Heart right ventricle (tissue), 16 donors: ENCODE measurements at regions not wholly inside any gene's neighbourhood (a gene's known extent, or its start where the extent isn't known, plus 50 kb on each side); places are given as distances from the start of the nearest gene placed in this dataset.

ENCODE experiments used
- ATAC-seq, 8 donors: fragments of 200-7000 bp; cut with Tn5 transposase; one replicate each; pipeline ENCODE4 v1.9.1; 2020; ENCODE audit warnings: mild to moderate bottlenecking in 8 of 8, moderate library complexity in 8 of 8, moderate number of reproducible peaks in 1 of 8
- DNase-seq, 2 donors: peaks; one replicate each; pipeline ENCODE4 v3.0.0-alpha.2; 2020
- H3K27ac ChIP-seq, 10 donors: fragments of 200-600 bp; sonication (generic) in 2 of 10; one replicate each; pipeline versions ENCODE4 v1.5.0 to v1.8.0; 2020 to 2022; ENCODE audit warnings: mild to moderate bottlenecking in 3 of 10
- H3K27me3 ChIP-seq, 7 donors: fragments of 200-600 bp; one replicate each; pipeline ENCODE4 v1.8.0; 2021 to 2022; ENCODE audit warnings: mild to moderate bottlenecking in 2 of 7
- H3K36me3 ChIP-seq, 9 donors: fragments of 200-600 bp; sonication (generic) in 1 of 9; one replicate each; pipeline versions ENCODE4 v1.5.0 to v1.8.0; 2020 to 2022; ENCODE audit warnings: mild to moderate bottlenecking in 2 of 9
- H3K4me1 ChIP-seq, 9 donors: fragments of 200-600 bp; sonication (generic) in 1 of 9; one replicate each; pipeline versions ENCODE4 v1.5.0 to v1.8.0; 2020 to 2022; ENCODE audit warnings: mild to moderate bottlenecking in 4 of 9
- H3K4me3 ChIP-seq, 10 donors: fragments of 200-600 bp; sonication (generic) in 2 of 10; one replicate each; pipeline versions ENCODE4 v1.5.0 to v1.8.0; 2020 to 2022; ENCODE audit warnings: mild to moderate bottlenecking in 7 of 10, moderate library complexity in 2 of 10
- H3K9me3 ChIP-seq, 11 donors: fragments of 200-600 bp in 10 of 11; sonication (generic) in 2 of 11; one replicate each; pipeline versions ENCODE4 v1.5.0 to v1.8.0; 2013 to 2022; ENCODE audit warnings: mild to moderate bottlenecking in 2 of 11, control low read depth in 1 of 11, moderate library complexity in 1 of 11
- WGBS, 2 donors: extraction: QIAGEN DNeasy Blood & Tissue Kit; methylation state at CpG; one replicate each; pipeline ENCODE4 v1.1.7; 2013; ENCODE audit warnings: inconsistent platforms in 1 of 2; 5-methylcytosine and 5-hydroxymethylcytosine counted together
- intact Hi-C, 10 donors: fragments of 100-400 bp; cut with DNase I; formaldehyde crosslinking; loops; one replicate each; pipeline versions ENCODE4 v1.11.1 to v1.14.2; 2022
- TF ChIP-seq, protein P1 (sequence below), 9 donors: fragments of 200-600 bp; sonication (generic) in 2 of 9; IDR thresholded peaks; one replicate each; pipeline versions ENCODE4 v1.5.0 to v1.8.0; 2021 to 2022; ENCODE audit warnings: antibody characterized with exemption in 9 of 9, mild to moderate bottlenecking in 5 of 9, moderate library complexity in 1 of 9
- donor health status: Arrhythmogenic right ventricular cardiomyopathy.
- donor health status: ischemic (EF 13 %, LVEDD 7.1; RV severe dilation, severe dysfunction).
- donor health status: healthy with polysubstance abuse.
- donor health status: DM: no; HTN: yes; CAD: no.
- donor health status: DM: no; HTN: no; CAD: no.
- donor health status: ischemic (EF 25% LVEDD 6.9; RV normal size, moderate dysfunction).
- donor health status: ischemic (EF 25% LVEDD 5.7; RV mildly dilated, moderate dysfunction).
- donor health status: healthy.
- donor health status: DM: yes; HTN: yes; CAD: no.
- donor health status: Ischemic cardiomyopathy.
- donor health status: ischemic (EF 35%, LVEDD 5.7; RV mildly dilated, moderate dysfunction).
- donor health status: nonischemic (EF 11% LVEDD 7.7; RV severe dilation, severe dysfunction).
- donor health status: DM: yes; HTN: yes; CAD: no.
- donor health status: PGD.
- donor health status: ischemic (EF 29% LVEDD 5.4; RV normal size, mild dysfunction).
- donor health status: nonischemic (EF 23%, LVEDD 6.1; RV moderate dilation, normal function).

DNA sequence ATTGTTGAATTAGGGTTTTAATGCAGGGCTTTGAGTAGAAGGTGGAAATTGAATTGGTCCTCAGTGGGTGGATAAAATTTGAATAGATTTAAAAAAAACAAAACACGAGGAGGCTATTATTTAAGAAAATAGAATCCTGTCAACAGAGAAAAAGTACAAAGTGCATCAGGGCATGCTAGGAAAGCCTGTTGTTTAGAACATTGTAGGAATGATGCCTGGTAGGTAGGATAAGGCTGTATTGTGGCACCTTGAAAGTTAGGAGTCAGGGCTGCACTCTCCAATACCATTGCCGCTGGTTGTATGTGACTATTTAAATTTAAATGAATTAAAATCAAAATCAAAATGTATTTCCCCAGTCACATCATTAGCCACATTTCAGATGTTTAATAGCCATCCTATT lies 363.9 kb downstream of the UTRN start:
- intact Hi-C loops = no loop called here
- WGBS, 2 donors = 89 to 94% methylated on average over 2 of the region's 2 CpGs
- ATAC-seq = no peak

DNA sequence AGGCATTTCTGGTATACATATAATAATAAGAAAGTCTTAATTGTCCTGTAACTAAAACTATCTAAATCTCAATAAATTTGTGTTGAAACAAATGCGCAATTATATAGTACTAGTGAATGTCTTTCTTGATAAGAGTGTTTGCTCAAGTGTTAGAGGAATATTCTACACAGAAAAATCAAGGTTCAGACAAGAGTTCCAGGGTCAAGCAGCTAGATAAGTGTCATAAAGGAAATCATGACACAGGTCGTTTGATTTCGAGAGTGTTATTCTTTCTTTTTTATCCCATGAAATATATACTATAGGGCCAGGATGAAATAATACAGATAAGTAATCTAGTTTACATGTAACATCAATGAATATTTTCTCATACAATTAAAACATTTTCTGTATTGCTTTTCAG lies 366.1 kb downstream of the UTRN start:
- Histone ChIP-seq H3K4me3 (no peak overlapping the region), H3K27me3 (no peaks in the 10 kb centered on the region), H3K4me1 (peaks cover 0 to 17% (median 4%) of the 10 kb centered on the region in 9 donors), H3K9me3 (no peaks in the 10 kb centered on the region), H3K36me3 (no peaks in the 10 kb centered on the region), H3K27ac (no peak overlapping the region)
- 87 to 91% methylated on average over 3 of the region's 3 CpGs for WGBS, 2 donors
- no peak for ATAC-seq
- intact Hi-C loops = no loop called here
- TF ChIP-seq, protein P1, sequence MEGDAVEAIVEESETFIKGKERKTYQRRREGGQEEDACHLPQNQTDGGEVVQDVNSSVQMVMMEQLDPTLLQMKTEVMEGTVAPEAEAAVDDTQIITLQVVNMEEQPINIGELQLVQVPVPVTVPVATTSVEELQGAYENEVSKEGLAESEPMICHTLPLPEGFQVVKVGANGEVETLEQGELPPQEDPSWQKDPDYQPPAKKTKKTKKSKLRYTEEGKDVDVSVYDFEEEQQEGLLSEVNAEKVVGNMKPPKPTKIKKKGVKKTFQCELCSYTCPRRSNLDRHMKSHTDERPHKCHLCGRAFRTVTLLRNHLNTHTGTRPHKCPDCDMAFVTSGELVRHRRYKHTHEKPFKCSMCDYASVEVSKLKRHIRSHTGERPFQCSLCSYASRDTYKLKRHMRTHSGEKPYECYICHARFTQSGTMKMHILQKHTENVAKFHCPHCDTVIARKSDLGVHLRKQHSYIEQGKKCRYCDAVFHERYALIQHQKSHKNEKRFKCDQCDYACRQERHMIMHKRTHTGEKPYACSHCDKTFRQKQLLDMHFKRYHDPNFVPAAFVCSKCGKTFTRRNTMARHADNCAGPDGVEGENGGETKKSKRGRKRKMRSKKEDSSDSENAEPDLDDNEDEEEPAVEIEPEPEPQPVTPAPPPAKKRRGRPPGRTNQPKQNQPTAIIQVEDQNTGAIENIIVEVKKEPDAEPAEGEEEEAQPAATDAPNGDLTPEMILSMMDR (IDR thresholded peaks at IDR 0.05) = no peak
- DNase-seq = no peak

More for the DNA sequence above, 363.9 kb downstream of the UTRN start:
- no peak overlapping the region for H3K27ac ChIP-seq
- TF ChIP-seq, protein P1 (IDR thresholded peaks at IDR 0.05) = no peak
- no peak overlapping the region for H3K4me3 ChIP-seq
- no peaks in the 10 kb centered on the region for H3K27me3 ChIP-seq
- peaks cover 0 to 7% (median 0%) of the 10 kb centered on the region in 9 donors for H3K4me1 ChIP-seq
- H3K9me3 ChIP-seq = no peaks in the 10 kb centered on the region
- no peaks in the 10 kb centered on the region for H3K36me3 ChIP-seq
- no peak for DNase-seq

DNA sequence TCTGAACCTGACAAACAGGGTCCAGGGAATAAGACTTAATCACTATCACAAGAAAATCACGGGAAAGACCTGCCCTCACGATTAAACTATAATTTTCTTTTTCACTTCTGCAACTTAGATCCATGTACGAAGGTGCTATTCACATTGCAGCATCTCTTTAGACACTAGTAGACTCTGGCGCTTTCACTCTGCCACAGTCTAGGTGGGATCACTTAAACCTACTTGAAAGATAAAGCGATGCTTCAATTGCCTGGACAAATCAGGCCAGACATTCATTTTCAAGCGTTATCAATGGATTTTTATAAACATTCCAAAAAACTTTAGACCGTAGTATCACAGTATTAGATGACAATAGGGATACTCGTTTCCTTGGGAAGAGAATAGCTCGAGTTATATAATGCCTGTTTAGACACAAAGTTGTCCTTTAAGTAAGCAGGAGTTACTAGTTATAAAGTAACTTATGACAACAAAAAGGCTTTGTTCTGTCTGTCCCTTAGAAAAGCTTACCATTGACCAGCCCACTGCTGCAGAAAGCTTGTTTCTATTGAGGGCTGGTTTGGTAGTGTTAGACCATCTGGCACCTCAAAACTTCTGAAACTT lies 367.3 kb downstream of the UTRN start:
- H3K27me3 ChIP-seq = no peaks in the 10 kb centered on the region
- intact Hi-C loops = no loop called here
- no peaks in the 10 kb centered on the region for H3K36me3 ChIP-seq
- no peak overlapping the region for H3K27ac ChIP-seq
- ATAC-seq (no peak), DNase-seq (no peak)
- no peaks in the 10 kb centered on the region for H3K9me3 ChIP-seq
- WGBS, 2 donors = 96 to 97% methylated on average over 9 of the region's 9 CpGs
- peaks cover 0 to 17% (median 4%) of the 10 kb centered on the region in 9 donors for H3K4me1 ChIP-seq
- H3K4me3 ChIP-seq = no peak overlapping the region
- TF ChIP-seq, protein P1 (IDR thresholded peaks at IDR 0.05) = no peak

DNA sequence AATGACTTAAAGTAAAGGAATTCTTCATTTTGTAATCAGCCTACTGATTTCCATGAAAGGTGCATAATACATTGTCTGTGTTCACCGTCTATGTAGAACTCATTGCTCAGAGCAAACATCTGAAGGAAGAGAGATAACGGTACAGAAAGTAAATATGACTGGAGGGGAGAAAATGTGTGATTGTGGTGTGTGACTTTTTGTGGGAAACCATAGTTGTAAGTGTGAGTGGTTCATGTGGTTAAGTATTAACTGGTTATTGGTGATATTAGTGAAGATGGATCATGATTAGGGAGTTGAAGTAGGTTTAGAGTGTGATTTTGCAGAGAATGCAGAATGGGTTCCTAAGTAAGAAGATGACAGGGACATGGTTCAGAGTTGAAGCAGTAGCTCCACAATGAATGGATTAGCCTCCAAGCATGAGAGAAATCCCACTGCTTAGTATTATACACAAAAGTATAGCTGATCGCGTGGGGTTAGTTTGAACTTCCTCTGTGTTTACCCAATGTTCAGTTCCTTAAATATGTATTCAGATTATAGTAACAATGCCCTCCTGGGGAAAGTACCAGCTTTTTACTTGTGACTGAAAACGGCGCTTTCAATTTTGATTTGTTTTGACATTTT lies 368.9 kb downstream of the UTRN start:
- TF ChIP-seq, protein P1 (IDR thresholded peaks at IDR 0.05) = no peak
- intact Hi-C loops = no loop called here
- H3K36me3 ChIP-seq = no peaks in the 10 kb centered on the region
- no peak overlapping the region for H3K4me3 ChIP-seq
- no peaks in the 10 kb centered on the region for H3K9me3 ChIP-seq
- ATAC-seq = peak in 1 of 8 donors; percentile 44
- 66 to 71% methylated on average over 6 of the region's 6 CpGs for WGBS, 2 donors
- no peak for DNase-seq
- H3K4me1 ChIP-seq = peaks cover 0 to 31% (median 6%) of the 10 kb centered on the region in 9 donors
- H3K27me3 ChIP-seq = no peaks in the 10 kb centered on the region
- no peak overlapping the region for H3K27ac ChIP-seq
